Colonic mucosa (tissue), 4 donors: ENCODE measurements at regions not wholly inside any gene's neighbourhood (a gene's known extent, or its start where the extent isn't known, plus 50 kb on each side); places are given as distances from the start of the nearest gene placed in this dataset.

ENCODE experiments used
- DNase-seq: peaks from one replicate; pipeline ENCODE4 v3.0.0-alpha.2; 2020
- H3K27ac ChIP-seq: fragments of 200-600 bp; one replicate; pipeline ENCODE4 v1.8.0; 2021
- H3K27me3 ChIP-seq: fragments of 200-600 bp; one replicate; pipeline ENCODE4 v1.8.0; 2021
- H3K36me3 ChIP-seq: fragments of 200-600 bp; one replicate; pipeline ENCODE4 v1.8.0; 2021
- H3K4me1 ChIP-seq: fragments of 200-600 bp; one replicate; pipeline ENCODE4 v1.8.0; 2021; ENCODE audit warnings: mild to moderate bottlenecking
- H3K4me3 ChIP-seq: fragments of 200-600 bp; one replicate; pipeline ENCODE4 v1.8.0; 2021
- H3K9ac ChIP-seq, 2 donors: one replicate each; pipeline ENCODE4 v1.7.0; 2013; ENCODE audit warnings: control low read depth in 2 of 2, low read depth in 2 of 2, low read length in 2 of 2
- H3K9me3 ChIP-seq: fragments of 200-600 bp; one replicate; pipeline ENCODE4 v1.8.0; 2021
- intact Hi-C: fragments of 100-400 bp; cut with DNase I; formaldehyde crosslinking; loops from one replicate; pipeline ENCODE4 v1.14.1; 2022
- TF ChIP-seq, protein P1 (sequence below): fragments of 200-600 bp; IDR thresholded peaks from one replicate; pipeline ENCODE4 v1.8.0; 2022; ENCODE audit warnings: antibody characterized with exemption, mild to moderate bottlenecking
- donor health status: healthy.
- donor health status: DM: no; HTN: no; CAD: no.
- donor health status: DM: no; HTN: no; CAD: no.

DNA sequence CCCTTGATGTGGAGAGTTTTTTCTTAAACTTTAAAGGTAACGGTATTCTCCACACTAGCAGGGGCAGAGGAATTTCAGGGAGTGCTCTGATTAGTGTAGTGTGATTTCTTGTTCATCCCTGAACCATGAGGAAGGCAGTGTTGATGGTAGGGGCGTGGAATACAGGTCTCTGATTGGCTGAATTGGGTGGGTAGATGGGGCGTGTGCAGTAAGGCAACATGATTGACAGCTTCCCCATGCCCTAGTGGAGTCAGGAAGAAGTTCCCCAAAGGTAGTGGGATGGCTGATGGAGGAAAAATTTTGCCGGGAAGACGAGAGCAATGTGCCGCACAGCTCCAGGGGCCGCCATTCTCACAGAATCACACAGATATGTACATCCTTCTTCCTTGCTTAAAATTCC, 97.4 kb upstream of the SALL4 start:
- no peaks in the 10 kb centered on the region for H3K9me3 ChIP-seq
- intact Hi-C loops, result no loop called here

DNA sequence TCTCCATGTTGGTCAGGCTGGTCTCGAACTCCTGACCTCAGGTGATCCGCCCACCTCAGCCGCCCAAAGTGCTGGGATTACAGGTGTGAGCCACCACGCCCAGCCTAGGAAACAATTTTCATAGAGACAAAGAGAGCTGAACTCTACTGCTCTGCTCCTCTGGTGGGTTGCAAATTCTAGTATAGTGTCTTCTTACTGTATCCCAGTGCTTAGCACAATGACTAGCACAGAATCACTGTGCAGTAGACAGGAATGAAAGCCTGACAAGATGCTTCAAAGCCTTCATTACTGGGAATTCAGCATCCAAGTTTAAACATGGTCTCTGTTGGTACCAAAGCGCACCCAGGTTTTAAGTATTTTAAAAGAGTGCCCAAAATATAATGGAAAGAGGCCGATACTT, 96.5 kb upstream of the SALL4 start:
- no peak overlapping the region for H3K4me3 ChIP-seq
- H3K4me1 ChIP-seq, result no peaks in the 10 kb centered on the region
- intact Hi-C loops, result no loop called here
- no peaks in the 10 kb centered on the region for H3K9me3 ChIP-seq
- H3K9ac ChIP-seq, result no peak overlapping the region
- H3K27me3 ChIP-seq, result no peaks in the 10 kb centered on the region
- H3K36me3 ChIP-seq, result no peaks in the 10 kb centered on the region
- H3K27ac ChIP-seq, result no peak overlapping the region
- DNase-seq, result no peak
- TF ChIP-seq, protein P1, sequence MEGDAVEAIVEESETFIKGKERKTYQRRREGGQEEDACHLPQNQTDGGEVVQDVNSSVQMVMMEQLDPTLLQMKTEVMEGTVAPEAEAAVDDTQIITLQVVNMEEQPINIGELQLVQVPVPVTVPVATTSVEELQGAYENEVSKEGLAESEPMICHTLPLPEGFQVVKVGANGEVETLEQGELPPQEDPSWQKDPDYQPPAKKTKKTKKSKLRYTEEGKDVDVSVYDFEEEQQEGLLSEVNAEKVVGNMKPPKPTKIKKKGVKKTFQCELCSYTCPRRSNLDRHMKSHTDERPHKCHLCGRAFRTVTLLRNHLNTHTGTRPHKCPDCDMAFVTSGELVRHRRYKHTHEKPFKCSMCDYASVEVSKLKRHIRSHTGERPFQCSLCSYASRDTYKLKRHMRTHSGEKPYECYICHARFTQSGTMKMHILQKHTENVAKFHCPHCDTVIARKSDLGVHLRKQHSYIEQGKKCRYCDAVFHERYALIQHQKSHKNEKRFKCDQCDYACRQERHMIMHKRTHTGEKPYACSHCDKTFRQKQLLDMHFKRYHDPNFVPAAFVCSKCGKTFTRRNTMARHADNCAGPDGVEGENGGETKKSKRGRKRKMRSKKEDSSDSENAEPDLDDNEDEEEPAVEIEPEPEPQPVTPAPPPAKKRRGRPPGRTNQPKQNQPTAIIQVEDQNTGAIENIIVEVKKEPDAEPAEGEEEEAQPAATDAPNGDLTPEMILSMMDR, result no peak

More for the DNA sequence above, 97.4 kb upstream of the SALL4 start:
- no peak for DNase-seq
- no peaks in the 10 kb centered on the region for H3K27me3 ChIP-seq
- no peak overlapping the region for H3K27ac ChIP-seq
- TF ChIP-seq, protein P1, result no peak
- no peak overlapping the region for H3K4me3 ChIP-seq
- H3K36me3 ChIP-seq, result no peaks in the 10 kb centered on the region
- no peaks in the 10 kb centered on the region for H3K4me1 ChIP-seq
- H3K9ac ChIP-seq, result no peak overlapping the region

DNA sequence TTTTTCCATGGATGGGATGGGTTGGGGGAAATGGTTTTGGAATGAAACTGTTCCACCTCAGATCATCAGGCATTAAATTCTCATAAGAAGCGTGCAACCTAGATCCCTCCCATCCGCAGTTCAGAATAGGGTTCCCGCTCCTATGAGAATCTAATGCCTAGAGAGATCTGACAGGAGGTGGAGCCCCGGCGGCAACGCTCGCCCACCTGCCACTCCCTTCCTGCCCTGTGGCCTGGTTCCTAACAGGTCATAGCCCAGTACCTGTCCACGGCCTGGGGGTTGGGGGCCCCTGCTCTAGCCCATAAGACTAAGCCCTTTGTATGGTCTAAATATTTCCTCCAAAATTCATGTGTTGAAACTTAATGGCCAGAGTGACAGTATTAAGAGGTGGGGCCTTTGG, 92.3 kb upstream of the SALL4 start:
- Histone ChIP-seq H3K4me3 (no peak overlapping the region), H3K4me1 (no peaks in the 10 kb centered on the region), H3K27ac (no peak overlapping the region), H3K27me3 (no peaks in the 10 kb centered on the region), H3K9ac (no peak overlapping the region), H3K9me3 (no peaks in the 10 kb centered on the region), H3K36me3 (no peaks in the 10 kb centered on the region)
- TF ChIP-seq, protein P1, result no peak
- no peak for DNase-seq
- intact Hi-C loops, result no loop called here

DNA sequence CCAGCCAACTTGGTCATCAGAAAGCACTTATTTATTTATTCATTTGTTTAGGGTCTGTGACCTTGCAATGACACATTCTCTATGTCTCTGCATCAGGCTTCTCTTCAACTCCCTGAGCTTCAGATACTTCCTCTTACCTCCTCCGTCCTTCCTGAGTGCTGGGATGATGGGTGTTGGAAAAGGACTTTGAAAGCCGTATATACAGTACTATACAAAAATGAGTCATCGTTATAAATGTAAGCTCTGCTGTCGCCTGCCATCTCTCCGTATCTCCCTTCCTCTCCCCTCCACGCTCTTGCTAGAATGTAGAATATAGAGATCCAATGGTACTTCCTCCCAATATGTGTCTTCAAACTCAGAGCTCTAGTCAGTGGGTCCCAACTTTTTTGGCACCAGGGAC, 91.9 kb upstream of the SALL4 start:
- Histone ChIP-seq H3K4me3 (no peak overlapping the region), H3K36me3 (no peaks in the 10 kb centered on the region), H3K27ac (no peak overlapping the region), H3K9ac (no peak overlapping the region), H3K27me3 (no peaks in the 10 kb centered on the region), H3K4me1 (no peaks in the 10 kb centered on the region), H3K9me3 (no peaks in the 10 kb centered on the region)
- intact Hi-C loops, result no loop called here
- DNase-seq, result no peak
- TF ChIP-seq, protein P1, result no peak

DNA sequence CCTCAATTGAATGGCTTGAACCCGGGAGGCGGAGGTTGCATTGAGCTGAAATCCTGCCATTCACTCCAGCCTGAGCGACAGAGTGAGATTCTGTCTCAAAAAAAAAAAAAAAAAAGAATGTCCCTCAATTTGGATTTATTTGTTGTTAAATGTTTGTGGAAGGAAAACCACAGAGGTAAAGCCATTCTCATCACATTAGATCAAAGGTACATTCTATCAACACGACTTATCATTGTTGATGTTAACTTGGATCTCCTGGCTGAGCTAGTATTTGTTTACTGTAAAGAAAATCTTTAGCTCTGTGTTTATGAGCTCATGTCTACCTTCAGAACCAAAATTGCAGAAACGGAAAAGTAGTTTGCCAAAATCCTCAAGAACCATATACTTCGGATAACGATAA, 91.4 kb upstream of the SALL4 start:
- TF ChIP-seq, protein P1, result no peak
- no peak for DNase-seq
- intact Hi-C loops, result no loop called here

DNA sequence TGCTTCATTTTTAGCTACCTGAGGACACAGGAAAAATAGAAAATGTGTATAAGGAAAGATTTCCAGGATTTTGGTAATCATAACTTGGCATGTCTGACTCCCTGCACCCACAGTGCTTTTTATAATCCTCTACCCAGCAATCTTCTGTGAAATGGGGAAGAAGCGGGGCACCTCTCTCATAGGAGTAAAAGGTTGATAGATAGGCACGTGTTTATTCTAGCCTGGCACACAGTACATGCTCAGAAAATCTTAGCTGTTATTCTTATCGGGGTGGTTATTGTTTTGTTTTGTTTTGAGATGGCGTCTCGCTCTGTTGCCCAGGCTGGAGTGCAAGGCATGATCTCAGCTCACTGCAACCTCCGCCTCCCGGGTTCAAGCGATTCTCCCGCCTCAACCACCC, 87.7 kb upstream of the SALL4 start:
- no peaks in the 10 kb centered on the region for H3K4me1 ChIP-seq
- TF ChIP-seq, protein P1, result no peak
- intact Hi-C loops, result no loop called here
- no peaks in the 10 kb centered on the region for H3K9me3 ChIP-seq
- H3K27me3 ChIP-seq, result no peaks in the 10 kb centered on the region
- no peak for DNase-seq
- H3K4me3 ChIP-seq, result no peak overlapping the region
- no peaks in the 10 kb centered on the region for H3K36me3 ChIP-seq
- no peak overlapping the region for H3K27ac ChIP-seq
- no peak overlapping the region for H3K9ac ChIP-seq

More for the DNA sequence above, 91.4 kb upstream of the SALL4 start:
- Histone ChIP-seq H3K4me1 (no peaks in the 10 kb centered on the region), H3K4me3 (no peak overlapping the region), H3K27me3 (no peaks in the 10 kb centered on the region), H3K9me3 (no peaks in the 10 kb centered on the region), H3K27ac (no peak overlapping the region), H3K36me3 (no peaks in the 10 kb centered on the region), H3K9ac (no peak overlapping the region)
